IPS-NIHi7 (cell line): ENCODE measurements at regions not wholly inside any gene's neighbourhood (a gene's known extent, or its start where the extent isn't known, plus 50 kb on each side); places are given as distances from the start of the nearest gene placed in this dataset.

Experiments used
- DNase-seq: peaks from one replicate; pipeline ENCODE4 v3.0.0; 2012; ENCODE audit warnings: mixed read lengths; ENCODE audit errors: extremely low spot score

- no peak for DNase-seq
These were observed 85.5 kb upstream of the PGR start for GRCh38 chr11:101215069-101215468.

DNA sequence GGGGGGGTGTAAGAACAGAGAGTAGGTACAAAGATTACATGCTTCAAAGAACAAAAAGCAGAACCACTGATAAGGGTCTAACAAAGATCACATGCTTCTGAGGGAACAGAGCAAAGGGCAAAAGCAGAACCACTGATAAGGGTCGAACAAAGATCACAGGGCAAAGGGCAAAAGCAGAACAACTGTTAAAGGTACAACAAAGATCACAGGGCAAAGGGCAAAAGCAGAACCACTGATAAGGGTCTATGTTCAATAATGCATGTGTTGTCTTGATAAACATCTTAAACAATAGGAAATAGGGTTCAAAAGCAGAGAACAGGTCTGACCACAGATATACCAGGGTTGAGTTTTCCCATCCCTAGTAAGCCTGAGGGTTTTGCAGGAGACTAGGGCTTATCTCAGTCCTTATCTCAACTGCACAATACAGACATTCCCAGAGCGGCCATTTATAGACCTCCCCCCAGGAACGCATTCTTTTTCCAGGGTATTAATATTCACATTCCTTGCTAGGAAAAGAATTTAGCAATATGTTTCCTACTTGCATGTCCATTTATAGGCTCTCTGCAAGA is 81.9 kb upstream of the PGR start:
- DNase-seq = no peak

DNA sequence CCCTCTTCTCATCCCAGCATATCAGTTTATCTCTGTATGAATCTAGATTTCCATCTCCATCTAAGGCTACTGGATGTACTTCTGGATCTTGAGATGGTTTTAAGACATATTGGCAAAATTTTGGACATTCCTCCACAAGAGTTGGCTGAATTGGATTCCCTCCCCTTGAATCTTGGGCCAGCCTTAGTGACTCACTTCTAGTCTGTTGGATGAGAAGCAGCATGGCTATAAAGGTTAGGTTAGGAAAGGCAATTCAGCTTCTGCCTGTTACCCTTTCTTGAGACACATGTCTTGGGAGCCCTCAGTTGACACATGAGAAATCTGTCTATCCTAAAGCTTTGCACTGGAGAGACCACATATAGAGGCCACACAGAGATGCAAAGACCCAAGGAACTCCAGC is 73.0 kb upstream of the PGR start:
- no peak for DNase-seq

- no peak for DNase-seq
These were observed 69.8 kb upstream of the PGR start for GRCh38 chr11:101199416-101199815.

- DNase-seq = no peak
These were observed 65.7 kb upstream of the PGR start for GRCh38 chr11:101195294-101195693.

GRCh38 chr11:101188801-101189200 is 59.2 kb upstream of the PGR start:
- no peak for DNase-seq

GRCh38 chr11:101188173-101188572 is 58.6 kb upstream of the PGR start:
- no peak for DNase-seq

DNA sequence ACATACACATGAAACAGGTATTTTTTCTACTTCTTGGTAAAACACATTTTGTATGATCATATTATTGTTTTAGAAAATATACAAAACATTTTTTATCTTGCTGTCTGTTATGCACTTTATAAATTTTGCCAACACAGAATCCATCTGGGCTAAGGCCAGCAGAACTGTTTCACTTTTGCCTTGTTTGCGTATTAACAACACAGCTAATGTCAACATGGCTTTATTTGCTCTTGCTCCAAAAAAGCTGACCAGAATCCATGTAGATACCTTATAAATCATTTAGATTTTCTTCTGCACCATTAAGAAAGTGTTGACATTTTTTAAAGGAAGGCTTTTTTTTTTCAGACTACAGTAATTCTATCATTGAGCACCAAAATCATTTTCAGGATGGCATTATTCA is 58.1 kb upstream of the PGR start:
- DNase-seq = no peak

GRCh38 chr11:101185985-101186384 is 56.4 kb upstream of the PGR start:
- DNase-seq = no peak

- DNase-seq = no peak
These were observed 52.9 kb upstream of the PGR start for GRCh38 chr11:101182467-101182866.

- no peak for DNase-seq
These were observed 50.9 kb upstream of the PGR start for GRCh38 chr11:101180481-101180880.
